Left lung (tissue), 4 donors: ENCODE measurements at regions not wholly inside any gene's neighbourhood (a gene's known extent, or its start where the extent isn't known, plus 50 kb on each side); places are given as distances from the start of the nearest gene placed in this dataset.

Source experiments
- ATAC-seq: fragments of 200-7000 bp; cut with Tn5 transposase; one replicate; pipeline ENCODE4 v1.9.1; 2020; ENCODE audit warnings: moderate library complexity
- DNase-seq, 4 donors: peaks; one replicate each; pipeline ENCODE4 v3.0.0-alpha.2; 2013 to 2020
- H3K27ac ChIP-seq, 2 donors: fragments of 200-600 bp; sonication (generic) in 1 of 2; one replicate each; pipeline versions ENCODE4 v1.5.0 to v1.8.0; 2020 to 2021
- H3K27me3 ChIP-seq, 2 donors: fragments of 200-600 bp; sonication (generic) in 1 of 2; one replicate each; pipeline versions ENCODE4 v1.5.0 to v1.8.0; 2020 to 2021
- H3K36me3 ChIP-seq, 2 donors: fragments of 200-600 bp; sonication (generic) in 1 of 2; one replicate each; pipeline versions ENCODE4 v1.5.0 to v1.8.0; 2020 to 2021
- H3K4me1 ChIP-seq, 2 donors: fragments of 200-600 bp; one replicate each; pipeline ENCODE4 v1.8.0; 2021
- H3K4me3 ChIP-seq, 2 donors: fragments of 200-600 bp; sonication (generic) in 1 of 2; one replicate each; pipeline versions ENCODE4 v1.5.0 to v1.8.0; 2020 to 2021; ENCODE audit warnings: mild to moderate bottlenecking in 1 of 2
- H3K9me3 ChIP-seq, 2 donors: fragments of 200-600 bp; sonication (generic) in 1 of 2; one replicate each; pipeline versions ENCODE4 v1.5.0 to v1.8.0; 2020 to 2021
- CTCF ChIP-seq, 2 donors: fragments of 200-600 bp; sonication (generic) in 1 of 2; IDR thresholded peaks; one replicate each; pipeline versions ENCODE4 v1.5.0 to v1.8.0; 2021; ENCODE audit warnings: antibody characterized with exemption in 2 of 2
- intact Hi-C, 2 donors: fragments of 100-400 bp; cut with DNase I; formaldehyde crosslinking; loops; one replicate each; pipeline versions ENCODE4 v1.11.2 to v1.14.2; 2022
- donor health status: DM: no; HTN: yes; CAD: no.
- donor health status: DM: no; HTN: no; CAD: no.

GRCh38 chr3:176009256-176009655, 1150.1 kb downstream of the NAALADL2 start:
- no peak overlapping the region for H3K4me3 ChIP-seq
- ATAC-seq (no peak), DNase-seq (peak in 1 of 4 donors; percentile 22)
- H3K4me1 ChIP-seq = no peaks in the 10 kb centered on the region
- no peak for TF ChIP-seq CTCF (IDR thresholded peaks at IDR 0.05)
- no peaks in the 10 kb centered on the region for H3K36me3 ChIP-seq
- intact Hi-C loops = no loop called here
- no peak overlapping the region for H3K27ac ChIP-seq
- no peaks in the 10 kb centered on the region for H3K27me3 ChIP-seq
- no peaks in the 10 kb centered on the region for H3K9me3 ChIP-seq

- no peak overlapping the region for H3K4me3 ChIP-seq
- ATAC-seq (no peak), DNase-seq (no peak)
- TF ChIP-seq CTCF (IDR thresholded peaks at IDR 0.05) = no peak
- no peaks in the 10 kb centered on the region for H3K27me3 ChIP-seq
- H3K27ac ChIP-seq = no peak overlapping the region
- intact Hi-C loops = no loop called here
- no peaks in the 10 kb centered on the region for H3K9me3 ChIP-seq
- no peaks in the 10 kb centered on the region for H3K4me1 ChIP-seq
- no peaks in the 10 kb centered on the region for H3K36me3 ChIP-seq
Measured at GRCh38 chr3:176005564-176005963, 1146.4 kb downstream of the NAALADL2 start.

- ATAC-seq (no peak), DNase-seq (peak in 1 of 4 donors; percentile 32)
- H3K4me3 ChIP-seq = no peak overlapping the region
- TF ChIP-seq CTCF (IDR thresholded peaks at IDR 0.05) = no peak
- H3K4me1 ChIP-seq = no peaks in the 10 kb centered on the region
- H3K27me3 ChIP-seq = no peaks in the 10 kb centered on the region
- no peaks in the 10 kb centered on the region for H3K36me3 ChIP-seq
- no peak overlapping the region for H3K27ac ChIP-seq
- peaks cover 0 to 19% of the 10 kb centered on the region in 2 donors for H3K9me3 ChIP-seq
- intact Hi-C loops = no loop called here
Measured at GRCh38 chr3:175989161-175989560, 1130.0 kb downstream of the NAALADL2 start.

- no peak overlapping the region for H3K4me3 ChIP-seq
- no peak for ATAC-seq
- intact Hi-C loops = no loop called here
- TF ChIP-seq CTCF (IDR thresholded peaks at IDR 0.05) = no peak
- no peaks in the 10 kb centered on the region for H3K4me1 ChIP-seq
- no peak for DNase-seq
- no peaks in the 10 kb centered on the region for H3K27me3 ChIP-seq
- H3K9me3 ChIP-seq = peaks cover 0 to 19% of the 10 kb centered on the region in 2 donors
- no peak overlapping the region for H3K27ac ChIP-seq
- H3K36me3 ChIP-seq = no peaks in the 10 kb centered on the region
Measured at GRCh38 chr3:175988401-175988800, 1129.3 kb downstream of the NAALADL2 start.

GRCh38 chr3:175985781-175986180, 1126.6 kb downstream of the NAALADL2 start:
- Histone ChIP-seq H3K36me3 (no peaks in the 10 kb centered on the region), H3K4me3 (no peak overlapping the region), H3K27ac (no peak overlapping the region), H3K9me3 (peaks cover 0 to 19% of the 10 kb centered on the region in 2 donors), H3K4me1 (no peaks in the 10 kb centered on the region), H3K27me3 (no peaks in the 10 kb centered on the region)
- DNase-seq (no peak), ATAC-seq (no peak)
- TF ChIP-seq CTCF (IDR thresholded peaks at IDR 0.05) = no peak
- intact Hi-C loops = no loop called here
